NCI-H82 (cell line): ENCODE measurements at regions not wholly inside any gene's neighbourhood (a gene's known extent, or its start where the extent isn't known, plus 50 kb on each side); places are given as distances from the start of the nearest gene placed in this dataset.

Experiments
- DNase-seq: peaks from one replicate; lab custom pipeline; 2025; lab: John Stamatoyannopoulos, UW

DNA sequence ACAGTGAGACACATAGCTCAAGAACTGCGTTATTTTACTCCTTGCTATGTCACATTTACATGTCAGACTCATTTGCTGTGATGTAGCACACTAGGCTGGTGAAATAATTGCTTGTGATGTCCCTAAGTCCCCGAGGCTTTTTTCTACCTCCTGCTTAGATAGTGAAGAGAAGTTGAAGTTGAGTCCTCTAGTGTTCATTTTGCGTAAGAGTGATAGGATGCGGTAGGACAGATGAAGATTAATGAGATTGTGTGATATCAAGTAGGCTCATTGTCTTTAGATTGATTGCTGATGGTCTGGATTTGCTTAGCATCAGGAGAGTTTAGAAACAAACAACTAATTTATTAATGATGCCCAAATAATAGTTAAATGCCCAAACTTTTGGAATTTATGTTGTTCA lies 173.6 kb upstream of the NUDT6 start:
- peak; percentile 90 for DNase-seq

- DNase-seq = peak; percentile 26
These were observed 180.6 kb upstream of the NUDT6 start for GRCh38 chr4:123102897-123103471.

- no peak for DNase-seq
These were observed 182.1 kb upstream of the NUDT6 start for GRCh38 chr4:123104310-123105025.

DNA sequence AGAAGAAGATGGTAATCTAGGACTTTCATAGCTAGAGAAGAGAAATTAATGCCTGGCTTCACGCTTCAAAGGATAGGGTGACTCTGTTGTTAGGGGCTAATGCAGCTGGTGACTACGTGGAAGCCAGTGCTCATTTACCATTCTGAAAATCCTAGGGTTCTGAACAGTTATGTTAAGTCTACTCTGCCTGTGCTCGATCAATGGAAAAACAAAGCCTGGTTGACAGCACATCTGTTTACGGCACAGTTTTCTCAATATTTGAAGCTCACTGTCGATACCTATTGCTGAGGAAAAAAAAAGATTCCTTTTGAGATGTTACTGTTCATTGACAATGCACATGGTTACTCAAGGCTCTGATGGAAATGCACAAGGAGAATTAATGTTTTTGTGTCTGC lies 182.6 kb upstream of the NUDT6 start:
- DNase-seq = no peak

- no peak for DNase-seq
These were observed 184.3 kb upstream of the NUDT6 start for GRCh38 chr4:123106747-123107146.

DNA sequence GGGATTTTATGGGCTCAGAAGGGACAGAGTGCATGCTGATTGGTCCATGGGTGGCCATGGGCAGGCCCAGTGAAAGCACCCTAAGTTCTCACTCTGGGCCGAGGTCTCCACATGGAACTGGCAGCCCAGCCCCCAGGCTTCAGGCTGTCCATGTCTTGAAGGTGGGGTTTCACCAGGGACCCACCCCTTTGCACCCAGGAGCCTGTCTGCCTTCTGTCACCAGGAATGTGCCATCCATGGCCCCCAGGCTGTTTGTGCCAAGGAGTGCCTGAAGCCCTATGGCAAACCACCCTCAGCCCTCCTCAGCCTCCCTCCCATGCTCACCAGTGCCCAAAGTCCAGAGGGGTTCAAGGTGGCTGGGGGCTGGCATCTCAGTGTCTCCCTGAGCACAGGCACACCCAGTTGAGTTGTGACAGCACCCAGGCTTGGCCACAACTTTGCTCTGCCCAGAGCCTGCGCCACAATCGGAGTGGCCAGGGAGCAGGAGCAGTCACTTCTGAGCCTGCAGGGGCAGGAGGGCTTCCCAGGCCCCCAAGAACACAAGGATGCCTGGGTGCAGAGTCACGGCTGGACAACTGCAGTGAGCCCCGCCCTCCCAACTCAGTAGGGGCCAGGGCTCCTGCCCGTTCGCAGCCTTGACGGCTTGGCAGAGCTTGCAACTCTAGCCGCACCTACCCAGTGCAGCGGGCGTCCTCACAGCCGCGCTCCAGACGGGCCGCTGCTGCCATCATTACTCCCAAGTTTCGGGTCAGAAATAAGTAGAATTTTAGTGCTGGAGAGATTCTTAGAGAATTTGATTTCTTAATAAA lies 185.3 kb upstream of the NUDT6 start:
- DNase-seq = no peak

DNA sequence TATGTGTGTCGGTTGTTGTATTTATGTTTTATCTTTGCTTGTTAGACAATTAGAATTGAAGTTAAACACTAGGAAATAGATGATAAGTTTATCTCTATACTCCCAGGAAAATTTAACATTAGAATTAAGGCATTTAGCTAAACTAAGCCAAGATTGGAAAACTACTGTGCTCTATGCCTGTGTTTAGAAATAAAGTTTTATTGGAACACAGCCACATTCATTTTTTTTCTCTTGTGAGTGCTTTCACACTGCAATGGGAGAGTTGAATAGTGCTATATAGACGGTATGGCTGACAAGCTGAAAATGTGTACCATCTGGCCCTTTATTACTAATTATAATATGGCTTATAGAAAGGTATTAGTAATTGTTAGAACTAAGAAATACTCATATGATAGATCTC lies 186.7 kb upstream of the NUDT6 start:
- no peak for DNase-seq

DNA sequence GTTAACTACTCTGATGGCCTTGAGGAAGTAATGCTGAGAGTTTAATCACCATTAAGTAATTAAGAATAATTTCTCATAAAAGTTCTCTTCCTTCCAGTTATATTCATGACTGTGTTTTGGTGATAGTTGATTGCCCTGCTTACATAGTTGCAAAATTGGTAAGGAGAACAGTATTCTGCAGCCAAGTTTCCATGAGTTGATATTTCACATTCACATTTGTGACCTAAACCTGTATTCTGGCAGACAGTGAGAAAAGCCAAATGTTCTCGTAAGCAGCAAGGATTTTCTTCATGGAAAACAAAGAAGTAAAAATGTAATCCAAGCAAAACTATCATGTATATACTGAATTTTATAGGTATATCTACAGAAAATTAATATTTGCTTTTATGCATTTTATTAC lies 187.8 kb upstream of the NUDT6 start:
- DNase-seq = no peak

DNA sequence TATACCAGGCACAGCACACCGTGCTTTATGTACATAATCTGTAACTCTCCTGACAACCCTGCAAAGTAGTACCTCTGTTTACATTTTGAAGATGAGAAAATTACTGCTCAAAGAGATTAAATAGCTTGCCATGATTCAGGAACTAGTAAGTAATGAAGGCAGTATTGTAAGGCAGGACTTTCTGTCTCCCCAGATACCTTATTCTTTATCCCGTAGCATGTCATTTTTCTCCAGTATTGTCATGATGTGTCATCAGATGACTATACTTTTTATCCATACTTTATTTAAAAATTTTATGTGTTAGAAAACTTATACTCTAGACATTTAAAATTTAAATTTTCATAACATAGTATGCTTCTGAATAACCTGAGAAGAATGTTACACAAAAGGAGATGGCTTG lies 188.3 kb upstream of the NUDT6 start:
- no peak for DNase-seq

- DNase-seq = no peak
These were observed 190.8 kb upstream of the NUDT6 start for GRCh38 chr4:123113155-123113554.

GRCh38 chr4:123114084-123114914 lies 191.9 kb upstream of the NUDT6 start:
- DNase-seq = no peak

GRCh38 chr4:123114915-123115756 lies 192.7 kb upstream of the NUDT6 start:
- DNase-seq = no peak

DNA sequence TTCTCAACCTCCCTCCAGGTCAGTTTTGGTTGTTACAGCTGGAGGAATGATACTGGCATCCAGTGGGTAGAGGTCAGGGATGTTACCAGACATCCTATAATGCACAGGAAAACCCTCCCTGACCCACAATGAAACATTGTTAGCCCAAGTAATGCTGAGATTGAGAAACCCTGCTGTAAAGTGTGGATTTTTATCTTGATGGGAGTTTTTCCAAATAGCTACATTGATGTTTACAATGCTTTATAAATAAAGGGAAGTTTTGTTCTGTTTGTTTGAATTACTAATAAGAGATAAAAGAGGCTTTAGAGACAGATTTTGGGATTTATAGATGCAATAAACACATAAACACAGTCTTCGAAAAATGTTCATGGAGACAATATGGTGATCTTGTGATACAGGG lies 194.0 kb upstream of the NUDT6 start:
- DNase-seq = no peak

DNA sequence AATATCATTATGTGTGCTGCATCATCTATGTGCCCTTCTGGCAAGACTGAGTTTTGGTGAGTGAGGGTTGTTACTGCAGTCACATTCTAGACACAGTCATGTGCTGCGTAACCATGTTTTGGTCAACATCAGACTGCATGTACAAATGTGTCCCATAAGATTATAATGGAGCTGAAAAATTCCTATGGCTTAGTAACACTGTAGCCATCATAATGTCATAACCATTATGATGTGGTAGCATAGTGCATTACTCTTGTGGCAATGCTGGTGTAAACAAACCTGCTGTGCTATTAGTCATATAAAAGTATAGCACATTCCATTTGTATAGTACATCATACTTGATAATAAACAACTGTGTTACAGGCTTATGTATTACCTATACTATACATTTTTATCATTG lies 198.1 kb upstream of the NUDT6 start:
- DNase-seq = no peak

GRCh38 chr4:123121241-123121907 lies 199.0 kb upstream of the NUDT6 start:
- DNase-seq = no peak

GRCh38 chr4:123125477-123125876 lies 203.1 kb upstream of the NUDT6 start:
- DNase-seq = no peak

GRCh38 chr4:123127218-123127617 lies 204.8 kb upstream of the NUDT6 start:
- DNase-seq = no peak

GRCh38 chr4:123127875-123128274 lies 205.5 kb upstream of the NUDT6 start:
- DNase-seq = no peak

DNA sequence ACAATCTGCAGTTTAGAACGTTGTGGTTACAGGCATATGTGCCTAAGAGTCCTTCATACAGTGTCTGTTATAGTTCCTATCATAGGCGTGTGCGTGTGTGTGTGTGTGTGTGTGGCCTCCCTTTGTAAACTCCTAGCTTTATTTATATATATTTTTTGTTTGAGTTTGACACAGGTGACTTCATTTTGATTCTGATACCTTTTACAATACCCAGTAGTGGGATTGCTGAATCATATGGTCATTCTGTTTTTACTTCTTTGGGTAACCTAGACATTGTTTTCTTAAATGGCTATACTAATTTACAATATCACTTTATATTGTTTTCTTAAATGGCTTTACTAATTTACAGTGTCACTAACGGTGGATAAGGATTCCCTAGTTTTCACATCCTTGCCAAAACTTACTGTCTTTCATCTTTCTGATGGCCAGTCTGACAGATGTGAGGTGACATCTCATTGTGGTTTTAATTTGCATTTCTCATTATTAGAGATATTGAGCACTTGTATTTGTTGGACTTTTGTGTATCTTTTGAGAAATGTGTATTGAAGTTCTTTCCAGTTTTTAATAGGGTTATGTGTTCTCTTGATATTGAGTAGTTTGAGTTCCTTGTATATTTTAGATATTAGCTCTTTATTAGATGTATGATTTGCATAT lies 211.1 kb upstream of the NUDT6 start:
- no peak for DNase-seq

GRCh38 chr4:123144616-123145015 lies 222.2 kb upstream of the NUDT6 start:
- no peak for DNase-seq
